ENCODE measurements at regions not wholly inside any gene's neighbourhood (a gene's known extent, or its start where the extent isn't known, plus 50 kb on each side); places are given as distances from the start of the nearest gene placed in this dataset.

DNA sequence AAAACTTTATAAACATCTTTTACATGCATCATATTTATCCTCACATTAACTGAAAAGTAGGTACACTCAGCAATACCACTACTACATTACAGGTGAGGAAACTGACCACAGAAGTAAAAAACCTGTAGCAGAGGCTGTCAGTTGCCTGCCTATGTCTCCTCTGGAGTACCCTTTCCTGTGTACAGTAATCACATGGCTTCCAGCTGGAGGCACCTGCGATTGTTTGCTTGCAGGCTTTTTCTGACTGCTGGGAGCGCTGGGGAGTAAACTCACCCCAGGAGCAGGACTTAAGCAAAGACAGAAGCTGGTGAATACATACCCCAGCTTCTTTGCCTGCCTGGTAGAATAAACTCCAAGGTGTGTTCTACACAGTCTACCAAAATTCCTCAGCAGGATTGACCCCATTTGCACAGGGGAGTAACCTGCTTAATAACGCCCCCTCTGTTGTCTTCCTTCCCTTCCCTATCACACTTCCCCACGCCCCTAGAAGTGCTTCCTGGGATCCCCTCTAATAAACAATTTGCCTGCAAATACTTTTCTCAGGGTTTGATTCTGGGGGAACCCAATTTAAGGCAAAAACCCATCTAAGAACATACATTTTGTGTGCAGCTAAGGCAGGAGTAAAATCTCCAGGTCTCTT, 138.9 kb downstream of the PTH2R start:
- no peak for DNase-seq

DNA sequence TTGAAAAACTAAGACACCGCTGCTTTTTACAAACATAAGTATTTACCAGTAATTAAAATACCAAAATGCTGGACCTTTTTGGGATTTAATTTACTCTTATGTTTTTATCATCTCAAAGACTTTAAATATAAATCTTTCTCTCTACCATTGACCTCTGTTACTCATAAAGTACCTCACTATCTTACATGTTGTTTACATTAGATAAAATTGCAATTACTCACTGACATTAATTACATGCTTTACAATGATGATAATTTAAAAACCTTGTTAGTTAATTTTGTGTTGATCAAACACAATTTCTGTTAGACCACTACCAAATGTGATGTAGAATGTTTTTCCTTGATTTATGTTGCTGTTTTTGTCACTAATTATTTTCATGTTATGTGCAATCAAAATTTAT, 139.5 kb downstream of the PTH2R start:
- DNase-seq, result no peak

DNA sequence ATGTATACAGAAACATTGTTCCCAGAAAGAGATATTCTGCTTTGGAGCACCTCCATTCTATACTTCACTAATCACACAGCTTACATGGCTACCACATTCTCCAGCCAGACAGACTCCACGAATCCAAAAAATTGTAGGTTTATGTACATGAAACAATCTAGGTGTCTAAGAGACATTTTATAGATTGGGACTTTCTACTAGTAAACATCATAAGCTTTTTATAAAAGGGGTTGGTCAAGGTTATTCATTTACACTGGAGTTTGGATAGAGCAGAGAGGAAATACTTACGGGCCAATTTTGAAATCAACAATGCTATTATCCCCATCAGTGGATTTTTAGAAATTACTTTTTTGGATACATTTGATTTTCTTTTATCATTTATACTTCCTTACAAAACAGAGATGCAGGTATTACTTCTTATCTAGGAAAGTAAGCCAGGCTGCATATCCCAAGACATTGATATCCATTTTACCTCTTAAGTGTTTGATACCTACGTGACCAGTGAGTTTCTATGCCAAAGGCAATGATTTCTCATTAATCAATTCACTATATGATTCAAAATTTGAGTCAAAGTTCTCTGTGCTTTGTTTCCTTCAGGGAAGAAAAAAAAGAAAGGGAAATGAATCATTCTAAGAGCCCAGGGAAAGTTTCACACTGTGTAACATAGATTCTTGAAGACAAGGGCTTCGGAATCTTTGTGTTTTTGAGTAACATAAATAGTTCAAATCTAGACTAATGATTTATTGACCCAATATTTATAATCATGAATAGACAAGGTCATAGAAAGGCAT, 140.5 kb downstream of the PTH2R start:
- DNase-seq, result no peak

DNA sequence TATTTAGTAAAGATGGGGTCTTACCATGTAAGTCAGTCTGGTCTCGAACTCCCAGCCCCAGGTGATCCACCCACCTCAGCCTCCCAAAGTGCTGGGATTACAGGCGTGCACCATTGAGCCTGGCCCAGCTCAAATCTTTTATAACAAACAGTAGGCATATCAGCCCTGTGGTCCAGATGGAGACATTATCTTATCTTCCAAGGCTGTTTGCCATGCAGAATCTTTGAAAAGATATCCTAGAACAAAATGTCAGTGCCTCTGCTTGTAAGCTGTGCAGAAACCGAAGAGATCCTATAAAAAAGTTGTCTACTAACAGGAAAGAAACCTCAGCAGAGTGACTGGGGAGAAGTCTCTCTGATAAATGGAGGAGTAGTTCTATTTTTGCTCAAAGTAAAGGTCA, 142.1 kb downstream of the PTH2R start:
- DNase-seq, result no peak

DNA sequence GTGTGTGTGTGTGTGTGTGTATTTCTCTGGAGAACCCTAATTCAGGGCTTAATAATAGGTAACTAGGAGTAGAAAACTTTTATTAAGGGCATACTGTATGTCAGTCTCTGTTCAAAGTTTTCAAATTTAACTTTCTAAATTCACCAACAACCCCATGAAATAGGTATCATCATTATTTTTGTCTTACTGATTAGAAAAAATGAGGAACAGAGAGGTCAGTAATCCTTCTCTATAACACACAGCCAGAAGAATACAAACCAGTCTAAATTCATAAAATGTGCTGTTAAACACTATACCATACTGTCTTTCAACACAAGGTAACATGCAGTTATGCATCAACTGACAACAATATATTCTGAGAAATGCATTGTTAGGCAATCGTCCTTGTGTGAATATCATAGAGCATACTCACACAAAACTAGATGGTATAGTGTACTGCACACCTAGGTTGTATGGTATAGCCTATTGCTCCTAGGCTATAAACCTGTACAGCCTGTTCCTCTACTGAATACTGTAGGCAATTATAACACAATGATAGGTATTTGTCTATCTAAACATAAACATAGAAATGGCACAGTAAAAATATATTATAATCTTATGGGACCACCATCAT, 143.1 kb downstream of the PTH2R start:
- no peak for DNase-seq

DNA sequence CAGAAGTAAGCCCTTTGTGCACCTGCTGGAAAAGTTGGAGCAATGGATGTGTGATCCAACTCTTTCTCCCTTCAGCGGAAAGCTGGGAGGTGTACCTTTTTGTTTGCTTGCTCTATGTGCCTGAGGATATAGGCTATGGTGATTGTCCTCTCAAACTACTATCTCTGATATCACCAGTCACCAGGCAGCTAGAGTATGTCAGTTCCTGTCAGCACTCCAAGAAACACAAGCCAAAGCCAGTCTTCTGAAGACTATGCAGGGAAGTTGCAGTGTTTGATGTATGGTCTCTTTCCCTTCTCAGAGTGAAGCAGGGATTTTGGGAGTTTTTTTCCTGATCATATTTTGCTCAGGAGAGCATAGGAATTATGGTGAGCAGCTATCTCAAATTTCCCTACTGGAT, 146.4 kb downstream of the PTH2R start:
- DNase-seq, result no peak

DNA sequence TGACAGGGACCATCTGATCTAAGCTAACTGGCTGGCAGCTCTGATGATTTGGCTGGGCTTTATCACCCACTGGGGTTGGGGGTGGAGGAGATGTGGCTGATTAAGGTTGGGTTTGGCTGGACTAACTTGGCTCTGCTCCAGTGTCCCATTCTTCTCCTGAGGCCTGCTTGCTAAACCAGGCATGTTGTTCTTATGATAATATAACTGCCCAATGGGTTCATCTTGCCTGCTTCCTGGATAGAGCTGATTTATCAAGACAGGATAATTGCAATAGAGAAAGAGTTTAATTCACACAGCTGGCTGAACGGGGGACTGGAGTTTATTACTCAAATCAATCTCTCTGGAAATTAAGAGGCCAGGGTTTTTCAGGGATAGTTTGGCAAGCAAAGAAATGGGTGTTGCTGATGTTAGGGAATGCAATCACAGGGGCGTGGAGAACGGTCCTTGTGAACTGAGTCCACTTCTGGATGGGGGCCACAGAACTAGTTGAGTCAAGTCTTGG, 150.4 kb downstream of the PTH2R start:
- no peak for DNase-seq

DNA sequence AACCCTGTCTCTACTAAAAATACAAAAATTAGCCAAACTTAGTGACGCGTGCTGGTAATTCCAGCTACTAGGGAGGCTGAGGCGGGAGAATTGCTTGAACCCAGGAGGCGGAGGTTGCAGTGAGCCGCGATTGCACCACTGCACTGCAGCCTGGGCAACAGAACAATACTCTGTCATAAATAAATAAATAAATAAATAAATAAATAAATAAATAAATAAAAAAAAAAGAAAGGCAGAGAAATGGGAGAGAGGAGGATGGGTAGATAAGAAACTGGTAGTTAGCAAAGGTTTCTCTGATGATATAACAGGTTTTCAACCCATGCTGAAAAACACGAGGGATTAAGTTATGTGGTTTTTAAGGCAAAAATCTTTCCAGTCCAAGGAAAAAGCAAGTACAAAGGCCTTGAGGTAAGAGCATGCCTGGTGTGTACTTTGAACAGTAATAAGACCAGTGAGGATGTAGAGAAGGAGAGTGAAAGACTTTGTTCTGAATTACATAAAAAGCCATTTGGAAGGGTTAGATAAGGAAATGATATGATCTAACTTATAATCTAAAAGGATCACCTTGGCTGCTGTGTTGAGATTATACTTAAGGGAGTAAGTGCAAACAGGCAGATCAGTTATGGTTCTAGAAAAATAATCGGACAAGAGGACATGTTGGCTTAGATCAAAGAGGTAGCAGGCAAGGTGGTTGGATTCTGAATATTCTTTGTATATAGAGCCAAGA, 159.3 kb downstream of the PTH2R start:
- no peak for DNase-seq

DNA sequence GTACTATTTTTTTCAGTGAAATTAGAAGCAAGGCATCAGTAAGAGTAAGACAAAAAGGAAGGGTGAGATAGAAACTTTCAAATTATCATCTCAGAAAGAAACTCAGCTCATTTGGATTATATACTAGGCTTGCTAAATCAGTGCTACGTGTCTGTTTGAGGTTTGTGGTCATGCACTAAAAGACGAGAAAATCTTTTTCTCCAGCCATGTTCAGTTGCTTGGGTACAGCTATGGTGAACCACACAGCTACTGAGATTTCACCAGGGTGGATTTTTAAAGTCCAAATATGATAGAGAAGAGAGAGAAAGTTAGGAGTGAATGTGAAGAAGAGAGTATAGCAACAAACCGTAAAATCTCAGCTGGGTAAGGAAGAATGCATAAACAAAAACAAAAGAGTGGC, 161.6 kb downstream of the PTH2R start:
- no peak for DNase-seq

DNA sequence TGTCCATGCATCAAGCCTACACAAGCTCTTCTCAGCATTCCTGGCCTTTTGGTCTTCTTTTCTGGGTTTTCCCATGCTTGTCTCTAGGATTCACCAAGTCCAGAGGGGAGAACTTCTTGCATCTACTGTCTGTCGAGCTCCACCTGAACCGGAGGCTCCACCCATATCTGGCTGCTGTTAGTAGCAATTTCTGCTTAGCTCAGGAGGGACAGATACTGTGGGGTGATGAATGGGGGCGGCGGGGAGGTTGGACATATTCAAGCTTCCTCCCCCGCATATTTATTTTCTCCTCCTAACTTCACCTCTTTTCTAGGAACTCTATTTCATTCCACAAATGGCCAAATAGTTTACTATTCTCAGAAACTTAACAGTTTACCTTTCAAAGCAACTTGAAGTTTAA, 163.5 kb downstream of the PTH2R start:
- DNase-seq, result no peak

DNA sequence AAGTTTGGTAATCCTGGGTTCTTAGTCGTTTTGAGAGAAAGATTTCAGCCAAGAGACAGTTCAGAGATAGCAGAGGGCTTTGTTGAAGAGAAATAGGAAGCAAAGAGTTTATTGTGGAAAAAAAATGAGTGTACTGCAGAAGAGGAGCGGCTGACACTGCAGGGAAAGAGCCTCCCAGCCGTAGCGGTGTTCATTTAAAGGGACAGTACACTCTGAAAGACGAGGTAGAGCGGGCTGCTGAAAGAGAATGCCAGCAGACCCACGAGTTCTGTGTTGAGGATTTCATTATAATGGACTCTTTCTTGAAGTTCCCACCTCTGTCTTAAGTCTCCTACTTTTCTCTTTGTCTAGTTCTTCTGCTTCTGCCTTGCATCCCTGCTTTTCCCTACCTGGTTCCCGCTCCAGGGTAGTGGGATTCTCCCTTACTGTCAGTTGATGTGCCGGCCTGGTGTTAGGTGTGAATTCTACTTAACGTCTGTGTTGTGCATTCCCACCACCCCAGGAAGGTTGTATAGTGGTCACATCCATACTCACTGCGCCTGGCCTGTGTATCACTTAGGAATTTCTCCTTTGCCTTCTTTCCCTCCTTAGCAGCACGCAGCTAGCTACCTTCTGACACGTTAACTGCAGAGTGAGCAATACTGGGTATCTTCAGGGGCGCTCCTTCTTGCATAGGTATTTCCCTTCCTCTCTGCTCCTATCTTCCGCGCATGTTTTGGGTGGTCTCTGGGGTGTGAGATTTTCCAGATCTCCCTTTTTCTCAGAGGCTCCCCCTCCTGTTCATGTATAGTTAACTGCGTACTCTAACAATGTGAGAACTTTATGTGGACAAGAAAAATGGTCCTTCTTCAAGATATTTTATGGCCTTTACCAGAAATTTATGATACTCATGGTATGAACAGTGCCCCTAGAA, 164.5 kb downstream of the PTH2R start:
- DNase-seq, result no peak

DNA sequence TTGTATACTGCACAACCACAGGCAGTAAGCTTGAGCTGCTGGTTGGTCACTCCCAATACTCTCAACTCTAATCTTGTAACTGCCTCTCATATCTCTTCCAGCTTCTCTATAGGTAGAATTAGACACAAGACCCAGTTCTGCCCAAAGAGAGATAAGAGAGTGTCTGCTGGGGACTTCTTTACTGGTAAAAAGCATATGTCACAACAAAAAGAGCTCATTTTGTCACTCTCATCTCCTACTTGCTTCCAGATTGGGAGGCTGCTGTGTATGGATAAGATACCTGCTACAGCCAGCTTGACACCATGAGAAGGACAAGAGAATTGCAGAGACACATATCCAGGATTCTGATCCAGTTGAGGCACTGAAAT, 165.2 kb downstream of the PTH2R start:
- no peak for DNase-seq

DNA sequence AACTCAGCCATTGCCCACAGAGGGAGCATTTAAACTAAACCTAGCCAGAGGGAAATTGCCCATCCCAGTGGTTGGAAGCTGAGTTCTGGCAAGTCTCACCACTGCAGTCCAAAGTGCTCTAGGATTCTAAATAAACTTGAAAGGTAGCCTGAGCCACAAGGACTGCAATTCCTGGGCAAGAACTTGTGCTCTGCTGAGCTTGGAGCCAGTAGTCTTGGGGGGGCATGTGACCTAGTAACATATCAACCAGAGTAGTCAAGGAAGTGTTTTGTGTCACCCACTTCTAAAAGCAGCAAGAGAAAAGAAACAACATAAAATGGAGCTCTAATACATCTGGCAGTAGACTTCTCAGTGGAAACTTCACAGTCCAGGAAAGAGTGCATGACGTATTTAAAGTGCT, 167.0 kb downstream of the PTH2R start:
- DNase-seq, result no peak

DNA sequence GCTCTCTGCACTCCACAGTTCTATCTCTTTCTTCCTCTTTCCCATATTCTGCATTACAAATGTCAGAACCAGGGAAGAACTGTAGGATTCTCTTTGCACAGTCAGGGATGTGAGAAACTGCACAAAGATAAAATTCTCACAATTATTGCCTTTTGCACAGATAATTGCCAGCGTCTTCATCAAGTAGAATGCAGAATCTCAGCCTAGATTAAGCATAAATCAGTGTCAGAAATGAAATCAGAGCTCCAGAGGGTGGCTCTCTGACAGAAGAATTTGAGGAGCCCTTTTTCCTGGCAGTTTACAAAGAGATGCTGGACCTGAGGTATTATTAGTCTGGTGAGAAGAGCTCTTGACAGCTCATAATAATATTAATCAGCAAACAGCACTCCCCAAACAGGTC, 173.1 kb downstream of the PTH2R start:
- DNase-seq, result no peak

DNA sequence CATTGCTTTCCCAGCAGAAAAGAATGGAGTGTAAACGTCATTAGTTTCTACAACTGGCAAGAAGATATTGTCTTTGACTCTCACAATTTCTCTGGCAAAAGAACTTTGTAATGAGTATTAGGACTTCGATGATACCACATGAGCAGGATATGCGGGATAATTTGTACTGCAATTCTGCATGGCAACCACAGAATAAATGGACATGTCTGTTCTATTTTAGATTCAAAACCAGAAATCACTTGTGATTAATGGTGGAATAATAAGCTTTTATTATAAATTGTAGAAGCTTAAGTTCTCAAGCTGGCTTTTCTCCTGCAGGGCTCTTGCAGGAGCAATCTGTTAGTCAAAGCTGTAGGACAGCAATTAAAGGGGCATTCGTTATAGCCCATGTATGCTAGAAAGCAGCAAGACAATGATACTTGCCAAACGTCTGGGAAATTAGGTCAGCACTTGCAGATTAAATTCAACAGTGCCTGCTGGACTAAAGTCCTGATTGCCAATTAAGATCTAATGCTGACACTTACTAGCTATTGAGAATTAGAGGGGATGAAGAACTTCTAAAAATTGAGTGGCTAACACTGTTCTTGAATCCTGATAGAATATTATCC, 177.9 kb downstream of the PTH2R start:
- DNase-seq, result no peak

DNA sequence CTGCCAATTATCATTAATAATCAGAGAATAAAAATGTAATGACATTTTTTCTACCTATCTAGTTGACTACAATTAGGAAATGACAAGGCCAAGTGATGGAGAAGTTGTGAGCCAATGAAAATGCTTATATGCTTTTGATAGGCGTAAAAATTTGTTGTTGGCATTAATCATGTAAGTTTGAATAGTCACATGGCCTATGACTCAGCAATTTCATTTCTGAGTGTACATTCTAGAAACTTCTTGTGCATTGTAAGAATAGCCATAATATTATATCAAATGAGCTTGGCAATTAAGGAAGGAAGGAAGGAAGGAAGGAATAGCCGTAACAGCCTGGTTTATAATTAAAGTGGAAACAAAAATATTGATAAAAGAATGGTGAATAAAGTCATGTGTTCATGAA, 179.9 kb downstream of the PTH2R start:
- DNase-seq, result no peak

DNA sequence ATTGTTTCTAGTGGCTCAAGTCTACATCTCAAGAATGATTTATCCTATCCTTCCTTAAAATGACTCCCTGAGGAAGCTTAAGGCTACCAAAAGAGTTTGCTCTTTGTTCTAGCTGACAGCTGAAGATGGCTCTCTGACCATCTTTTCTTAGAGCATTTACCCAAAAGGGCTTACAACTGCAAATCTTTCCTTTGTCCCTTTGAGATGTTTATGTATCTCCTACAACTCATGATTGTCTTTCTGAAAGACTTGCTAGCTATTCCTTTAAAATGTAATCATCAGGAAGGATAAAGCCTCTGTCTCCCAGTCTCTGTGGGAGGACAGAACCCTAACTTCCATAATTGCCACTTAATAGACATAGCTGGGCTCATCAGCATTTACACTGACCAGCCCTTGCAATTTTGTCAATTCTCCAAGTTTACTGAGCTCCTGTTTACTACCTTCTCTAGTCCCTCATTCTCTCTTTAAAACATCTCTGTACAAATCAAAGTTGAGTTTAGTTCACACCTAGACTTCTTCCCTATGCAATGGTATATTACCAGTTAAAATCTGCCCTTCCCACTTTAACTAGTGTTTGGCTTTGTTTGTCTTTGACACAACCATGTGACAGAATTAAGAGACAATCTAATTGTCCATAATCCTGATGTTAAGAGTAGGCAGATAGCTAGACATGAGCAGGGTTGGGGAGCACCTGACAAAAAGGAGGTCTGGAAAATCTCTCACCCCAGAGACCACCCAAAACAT, 188.2 kb downstream of the PTH2R start:
- no peak for DNase-seq

DNA sequence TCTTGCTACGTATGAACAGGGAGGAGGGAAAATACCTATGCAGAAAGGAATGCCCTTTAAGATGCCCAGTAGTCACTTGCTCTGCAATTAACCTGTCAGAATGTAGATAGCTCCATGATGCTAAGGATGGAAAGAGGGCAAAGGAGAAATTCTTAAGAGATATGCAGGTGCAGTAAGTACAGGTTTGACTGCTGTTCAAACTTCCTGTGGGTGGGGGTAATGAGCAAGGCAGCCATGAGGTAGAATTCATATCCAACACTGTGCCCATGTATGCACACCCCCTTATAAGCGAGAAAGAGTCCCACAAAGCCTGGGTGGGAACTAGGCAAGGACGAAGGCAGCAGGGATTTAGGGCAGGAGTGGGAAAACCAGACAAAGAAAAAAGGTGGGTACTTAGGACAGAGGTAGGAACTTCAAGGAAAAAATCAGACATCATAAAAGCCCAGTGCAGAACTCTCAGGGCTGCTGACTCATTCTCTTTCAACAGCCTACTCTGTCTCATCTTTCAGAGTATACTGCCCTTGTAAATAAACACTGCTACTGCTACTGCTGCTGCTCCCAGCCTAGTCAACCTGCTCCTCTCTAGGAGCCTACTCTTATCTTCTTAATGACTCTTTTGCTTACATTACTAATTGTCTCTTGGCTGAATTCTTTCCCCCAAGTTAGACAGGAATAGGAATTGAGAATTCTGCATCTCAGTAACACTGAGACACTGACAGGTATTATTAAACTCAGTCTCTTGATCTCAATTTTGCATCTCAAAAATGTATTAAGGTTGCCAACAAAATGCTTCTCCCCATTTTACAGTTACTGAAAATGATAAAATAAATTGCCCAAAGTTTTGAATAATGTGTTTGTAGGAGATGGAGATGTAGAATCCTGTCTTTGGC, 189.0 kb downstream of the PTH2R start:
- no peak for DNase-seq

DNA sequence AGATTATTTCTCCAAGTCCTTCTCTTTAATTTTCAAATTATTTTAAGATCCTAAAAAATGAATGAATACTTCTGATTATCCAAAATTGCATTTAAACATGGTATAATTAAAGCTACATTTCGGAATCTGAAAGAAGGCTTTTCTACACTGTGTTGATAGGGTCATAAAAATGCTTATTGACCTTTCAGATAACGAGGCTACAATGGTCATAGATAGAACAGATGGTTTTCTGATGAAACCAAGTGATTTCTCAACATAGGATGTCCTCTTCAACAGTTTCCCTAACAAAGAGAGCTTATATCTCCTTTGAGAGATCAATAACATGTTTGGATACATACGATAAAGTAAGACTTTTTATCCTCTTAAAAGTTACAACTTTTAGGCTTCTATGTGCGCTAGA, 201.1 kb downstream of the PTH2R start:
- DNase-seq, result no peak
